Spinal cord (tissue), 9 donors: ENCODE measurements at regions not wholly inside any gene's neighbourhood (a gene's known extent, or its start where the extent isn't known, plus 50 kb on each side); places are given as distances from the start of the nearest gene placed in this dataset.

ENCODE experiments used
- DNase-seq, 6 donors: peaks; one replicate each; pipeline versions ENCODE4 v3.0.0 to v3.0.0-alpha.2; 2013 to 2015; ENCODE audit warnings: low spot score in 6 of 6, low read depth in 4 of 6
- H3K27ac ChIP-seq: one replicate; pipeline ENCODE4 v1.5.1; 2013; ENCODE audit warnings: low read depth, low read length, control low read depth
- H3K27me3 ChIP-seq: one replicate; pipeline ENCODE4 v1.6.1; 2013; ENCODE audit warnings: low read length; ENCODE audit not compliant: control insufficient read depth, insufficient read depth
- H3K36me3 ChIP-seq: one replicate; pipeline ENCODE4 v1.6.1; 2013; ENCODE audit warnings: low read length; ENCODE audit not compliant: control insufficient read depth, insufficient read depth
- H3K4me1 ChIP-seq: one replicate; pipeline ENCODE4 v1.6.1; 2013; ENCODE audit warnings: low read length; ENCODE audit not compliant: control insufficient read depth, insufficient read depth
- H3K4me3 ChIP-seq: one replicate; pipeline ENCODE4 v1.5.1; 2013; ENCODE audit warnings: low read depth, low read length, control low read depth
- H3K9me3 ChIP-seq: one replicate; pipeline ENCODE4 v1.6.1; 2013; ENCODE audit warnings: low read length; ENCODE audit not compliant: control insufficient read depth, insufficient read depth
- WGBS: methylation state at CpG from one replicate; pipeline ENCODE4 v1.1.5; 2013; ENCODE audit warnings: missing lambda C conversion rate; ENCODE audit not compliant: insufficient coverage; 5-methylcytosine and 5-hydroxymethylcytosine counted together
- donor health status: healthy.

DNA sequence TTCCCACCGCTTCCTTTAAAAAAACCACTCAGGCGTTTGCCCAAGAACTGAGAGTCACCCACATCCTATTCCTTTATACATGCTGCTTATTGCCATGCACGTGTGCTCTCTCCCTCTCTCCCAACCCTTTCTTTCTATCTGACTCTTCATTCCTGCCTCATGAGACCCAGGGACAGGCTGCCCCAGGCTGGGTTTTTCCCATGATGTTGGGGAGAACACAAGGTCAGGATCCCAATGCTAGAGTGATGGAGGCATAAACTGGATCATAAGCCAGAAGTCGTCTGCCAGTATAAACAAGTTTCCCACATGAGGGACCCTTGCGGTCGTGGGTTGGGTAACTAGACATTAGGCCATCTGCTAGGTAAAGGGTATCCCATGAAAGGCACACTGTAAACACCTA, 64.9 kb downstream of the CD2 start:
- 95% methylated on average over 3 of the region's 6 CpGs for WGBS
- Histone ChIP-seq H3K27me3 (no peaks in the 10 kb centered on the region), H3K4me1 (peaks cover 5% of the 10 kb centered on the region), H3K36me3 (no peaks in the 10 kb centered on the region), H3K4me3 (no peak overlapping the region), H3K27ac (no peak overlapping the region), H3K9me3 (no peaks in the 10 kb centered on the region)
- no peak for DNase-seq

DNA sequence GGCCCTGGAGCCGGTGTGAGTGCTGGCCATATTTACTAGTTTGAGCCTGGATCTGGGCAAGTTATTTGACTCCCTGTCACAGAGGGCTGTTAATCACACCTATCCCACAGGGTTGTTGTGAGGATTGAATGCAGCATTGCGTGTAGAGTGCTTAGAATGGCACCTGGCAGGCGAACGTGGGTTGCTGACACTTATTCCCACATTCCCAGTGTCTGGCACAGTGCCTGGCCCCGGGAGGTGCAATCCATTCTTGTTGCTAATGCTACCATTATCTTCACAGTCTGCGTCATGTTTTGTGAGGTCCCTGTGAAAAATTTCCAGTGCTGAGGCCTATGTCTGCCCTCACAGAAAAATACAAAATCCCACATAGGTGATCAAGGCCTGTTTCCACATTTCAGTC, 66.1 kb downstream of the CD2 start:
- no peaks in the 10 kb centered on the region for H3K9me3 ChIP-seq
- peaks cover 8% of the 10 kb centered on the region for H3K4me1 ChIP-seq
- DNase-seq: peak in 2 of 6 donors; percentile 55 to 73
- H3K36me3 ChIP-seq: no peaks in the 10 kb centered on the region
- H3K27ac ChIP-seq: no peak overlapping the region
- WGBS: 21% methylated on average over 4 of the region's 6 CpGs
- H3K27me3 ChIP-seq: no peaks in the 10 kb centered on the region
- no peak overlapping the region for H3K4me3 ChIP-seq

DNA sequence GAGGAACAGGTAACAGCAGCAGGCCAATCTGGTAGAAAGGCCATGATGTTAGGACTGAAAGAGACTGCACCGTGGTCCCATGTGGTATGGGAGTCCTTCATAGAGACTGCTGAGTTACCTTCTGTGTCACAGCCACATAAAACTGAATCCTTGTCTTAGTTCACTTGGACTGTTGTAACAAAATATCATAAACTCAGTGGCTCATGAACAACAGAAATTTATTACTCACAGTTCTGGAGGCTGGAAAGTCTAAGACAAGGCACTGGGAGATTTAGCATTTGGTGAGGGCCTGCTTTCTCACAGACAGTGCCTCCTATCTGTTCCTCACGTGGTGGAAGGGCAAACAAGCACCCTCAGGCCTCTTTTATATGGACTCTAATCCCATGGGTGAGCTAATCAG, 67.5 kb downstream of the CD2 start:
- no peaks in the 10 kb centered on the region for H3K27me3 ChIP-seq
- H3K36me3 ChIP-seq: no peaks in the 10 kb centered on the region
- WGBS: no CpG with 5 or more reads among the region's 2 CpGs
- no peak overlapping the region for H3K4me3 ChIP-seq
- no peak overlapping the region for H3K27ac ChIP-seq
- H3K9me3 ChIP-seq: no peaks in the 10 kb centered on the region
- DNase-seq: no peak
- peaks cover 18% of the 10 kb centered on the region for H3K4me1 ChIP-seq

DNA sequence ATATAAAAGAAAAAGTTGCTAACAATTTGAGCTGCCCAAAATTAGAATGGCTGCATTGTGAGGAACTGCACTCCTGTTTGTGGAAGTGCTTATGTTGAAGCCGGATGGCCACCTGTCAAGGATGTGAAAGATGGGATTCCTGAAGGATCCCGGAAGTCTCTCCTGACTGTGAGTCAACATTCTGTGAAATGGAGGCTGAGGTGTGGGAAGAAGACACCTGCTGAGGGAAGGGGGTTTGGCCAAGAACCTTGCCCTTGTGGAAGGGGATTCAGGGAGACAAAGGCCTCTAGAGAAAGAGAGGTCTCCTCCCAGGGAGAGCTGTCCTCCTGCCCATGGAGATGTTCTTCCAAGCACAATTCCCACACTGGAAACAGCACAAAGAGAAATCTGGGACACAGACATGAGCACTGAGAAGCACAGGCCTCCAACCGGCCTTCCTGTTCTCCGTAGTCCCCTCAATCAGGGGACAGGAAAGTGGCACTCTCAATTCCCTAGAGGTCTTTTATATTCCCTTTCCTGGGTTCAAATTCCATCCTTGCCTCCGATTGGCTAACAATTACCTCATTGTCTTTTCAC, 70.5 kb downstream of the CD2 start:
- Histone ChIP-seq H3K9me3 (no peaks in the 10 kb centered on the region), H3K27me3 (no peaks in the 10 kb centered on the region), H3K27ac (peak overlapping the region; percentile 37), H3K36me3 (no peaks in the 10 kb centered on the region), H3K4me3 (no peak overlapping the region), H3K4me1 (peaks cover 18% of the 10 kb centered on the region)
- WGBS: 57% methylated on average over 5 of the region's 5 CpGs
- DNase-seq: no peak

DNA sequence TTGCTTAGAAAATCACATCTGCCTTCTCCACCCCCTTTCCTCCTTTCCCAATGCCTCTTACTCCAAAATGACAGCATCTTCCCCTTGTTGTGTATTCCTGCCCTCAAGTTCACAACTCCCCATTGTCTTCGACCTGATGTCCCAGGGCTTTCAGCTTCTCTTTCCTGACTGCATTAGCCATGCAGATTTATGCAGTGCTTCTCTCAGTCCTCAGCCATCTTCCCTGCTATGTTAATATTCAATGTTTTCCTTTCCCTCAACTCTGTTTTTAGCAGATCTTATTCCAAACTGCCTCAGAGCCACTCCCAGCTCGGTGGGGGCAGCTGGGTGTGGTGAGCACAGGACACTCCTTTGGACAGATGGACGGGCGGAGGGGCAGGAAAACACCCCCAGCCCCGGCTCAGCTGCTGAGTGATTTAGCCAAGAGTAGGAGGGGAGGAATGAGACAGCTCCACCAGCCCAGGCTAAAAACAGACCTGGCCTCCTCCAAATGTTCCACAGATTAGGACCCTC, 71.0 kb downstream of the CD2 start:
- Histone ChIP-seq H3K36me3 (no peaks in the 10 kb centered on the region), H3K4me3 (no peak overlapping the region), H3K4me1 (peaks cover 15% of the 10 kb centered on the region), H3K9me3 (no peaks in the 10 kb centered on the region), H3K27me3 (no peaks in the 10 kb centered on the region), H3K27ac (peak overlapping the region; percentile 63)
- WGBS: 18% methylated on average over 4 of the region's 5 CpGs
- DNase-seq: peak in 2 of 6 donors; percentile 62 to 91

DNA sequence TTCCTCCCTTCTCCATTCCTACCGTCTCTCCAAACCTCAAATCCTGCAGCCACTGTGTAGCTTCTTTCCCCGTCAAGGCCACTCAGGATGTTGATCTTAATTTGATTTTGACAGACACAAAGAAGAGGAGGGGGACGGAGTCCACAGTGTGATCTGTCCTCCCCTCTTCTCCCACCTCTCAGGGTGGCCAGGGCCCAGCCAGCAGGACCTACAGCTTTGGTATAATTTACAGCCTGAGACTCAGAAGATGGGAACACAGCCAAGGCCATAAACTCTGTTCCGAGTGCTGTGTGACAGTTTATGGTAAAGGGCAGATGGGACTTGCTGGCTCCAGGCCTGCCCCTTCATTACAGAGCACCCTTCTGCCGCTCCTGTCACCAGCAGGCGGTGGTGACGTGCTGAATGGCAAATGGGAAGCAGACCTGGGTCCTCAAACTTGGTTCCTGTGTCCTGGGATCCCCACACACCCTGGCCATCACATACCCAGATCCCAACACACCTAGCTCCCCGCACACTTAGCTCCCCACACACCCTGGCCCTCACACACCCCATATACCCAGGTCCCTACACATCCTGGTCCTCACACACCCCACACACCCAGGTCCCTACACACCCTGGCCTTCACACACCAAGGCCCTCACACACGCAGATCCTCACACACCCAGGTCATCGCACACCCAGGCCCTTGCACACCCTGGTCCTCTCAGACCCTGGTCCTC, 71.6 kb downstream of the CD2 start:
- peak in 2 of 6 donors; percentile 79 to 92 for DNase-seq
- H3K27ac ChIP-seq: peak overlapping the region; percentile 63

DNA sequence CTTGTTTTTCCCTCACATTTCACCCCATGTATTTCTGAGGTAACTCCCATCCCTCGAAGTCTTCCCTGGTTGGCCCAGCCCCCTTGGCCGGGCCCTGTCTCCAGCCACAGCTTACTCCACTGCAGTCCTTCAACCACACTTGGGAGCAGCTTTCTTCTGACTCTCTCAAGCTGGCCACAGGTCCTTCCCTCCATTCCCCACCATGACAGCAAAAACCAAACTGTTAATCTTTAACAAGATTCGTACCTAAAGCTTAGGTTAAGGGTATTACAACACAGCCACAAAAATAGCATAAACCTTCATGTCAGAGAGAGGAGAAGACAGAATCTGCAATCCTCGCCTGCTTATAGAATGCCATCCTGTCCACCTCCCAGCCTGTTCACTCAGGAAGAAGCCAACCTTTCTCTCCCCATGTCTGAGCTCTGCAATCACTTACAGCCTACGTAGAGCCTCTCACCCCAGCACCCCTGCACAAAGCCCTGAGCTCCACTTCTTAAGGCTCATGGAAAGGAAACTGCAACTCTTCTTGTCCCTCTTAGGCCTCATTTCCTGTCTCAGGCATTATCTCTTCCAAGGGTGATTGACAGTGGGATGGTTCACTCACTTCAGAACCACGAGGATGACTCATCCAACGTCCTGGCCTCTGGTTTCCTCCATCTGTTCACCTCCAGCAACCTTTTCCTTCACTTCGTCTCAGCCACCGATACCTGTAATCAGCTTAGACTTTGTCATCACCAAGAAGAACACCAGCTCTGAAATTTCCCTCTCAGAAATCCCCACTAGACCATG, 72.8 kb downstream of the CD2 start:
- H3K36me3 ChIP-seq: no peaks in the 10 kb centered on the region
- H3K4me3 ChIP-seq: no peak overlapping the region
- H3K9me3 ChIP-seq: no peaks in the 10 kb centered on the region
- no peak overlapping the region for H3K27ac ChIP-seq
- DNase-seq: no peak
- WGBS: 67% methylated on average over 6 of the region's 9 CpGs
- H3K4me1 ChIP-seq: peaks cover 13% of the 10 kb centered on the region
- H3K27me3 ChIP-seq: no peaks in the 10 kb centered on the region

More for the DNA sequence above, 71.6 kb downstream of the CD2 start:
- no peak overlapping the region for H3K4me3 ChIP-seq
- no peaks in the 10 kb centered on the region for H3K27me3 ChIP-seq
- peaks cover 13% of the 10 kb centered on the region for H3K4me1 ChIP-seq
- no peaks in the 10 kb centered on the region for H3K9me3 ChIP-seq
- H3K36me3 ChIP-seq: no peaks in the 10 kb centered on the region
- WGBS: 67% methylated on average over 9 of the region's 10 CpGs

DNA sequence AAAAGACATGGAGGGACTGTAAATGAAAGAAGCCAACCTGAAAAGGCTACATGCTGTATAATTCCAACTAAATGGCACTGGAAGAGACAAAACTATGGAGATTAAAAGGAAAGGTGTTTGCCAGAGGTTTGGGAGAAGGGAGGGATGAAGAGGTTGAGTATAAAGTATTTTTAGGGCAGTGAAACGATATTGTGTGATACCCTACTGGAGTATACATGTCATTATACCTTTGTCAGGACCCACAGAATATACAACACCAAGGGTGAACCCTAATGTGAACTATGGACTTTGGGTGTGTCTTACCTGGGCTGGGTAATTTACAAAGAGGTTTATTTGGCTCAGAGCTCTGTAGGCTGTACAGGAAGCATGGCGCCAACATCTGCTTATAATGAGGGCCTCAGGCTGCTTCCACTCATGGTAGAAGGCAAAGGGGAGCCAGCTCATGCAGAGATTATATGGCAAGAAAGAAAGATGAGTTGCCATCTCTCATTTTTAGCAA, 73.4 kb downstream of the CD2 start:
- no peak overlapping the region for H3K27ac ChIP-seq
- DNase-seq: no peak
- peaks cover 13% of the 10 kb centered on the region for H3K4me1 ChIP-seq
- WGBS: 100% methylated on average over 1 of the region's 2 CpGs
- H3K4me3 ChIP-seq: no peak overlapping the region
- H3K27me3 ChIP-seq: no peaks in the 10 kb centered on the region
- no peaks in the 10 kb centered on the region for H3K36me3 ChIP-seq
- no peaks in the 10 kb centered on the region for H3K9me3 ChIP-seq

DNA sequence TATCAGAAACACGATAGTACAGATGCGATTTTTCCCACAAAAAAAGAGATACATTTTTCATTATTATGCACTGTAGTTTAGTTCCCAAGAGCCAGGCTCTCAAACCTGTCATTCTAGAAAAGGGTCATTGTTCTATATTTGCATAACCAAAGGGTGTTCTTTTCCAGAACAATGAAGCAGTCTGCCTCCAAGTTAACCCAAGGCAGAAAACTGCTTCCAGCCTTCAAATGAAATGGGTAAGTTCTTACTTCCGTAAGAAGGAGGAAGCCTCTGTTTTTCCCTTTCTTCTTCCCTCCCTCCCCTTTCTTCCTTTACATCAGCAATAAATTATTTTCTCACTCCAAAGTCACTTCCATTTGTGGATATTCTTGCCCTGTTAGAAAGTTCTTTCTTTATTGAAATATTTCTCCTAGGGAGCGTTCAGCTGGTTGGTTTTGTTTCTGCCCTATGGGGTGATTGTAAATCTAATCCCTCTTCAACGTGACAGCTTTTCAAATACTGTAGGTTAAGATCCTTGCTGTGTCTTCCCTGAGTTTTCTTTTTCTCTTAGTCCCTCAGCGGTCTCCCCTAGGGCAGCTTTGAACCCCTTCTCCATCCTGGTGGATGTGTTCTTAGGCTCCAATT, 77.3 kb upstream of the PTGFRN start:
- Histone ChIP-seq H3K9me3 (no peaks in the 10 kb centered on the region), H3K36me3 (no peaks in the 10 kb centered on the region), H3K4me1 (peaks cover 2% of the 10 kb centered on the region), H3K4me3 (no peak overlapping the region), H3K27me3 (no peaks in the 10 kb centered on the region), H3K27ac (no peak overlapping the region)
- DNase-seq: no peak
- WGBS: 60% methylated on average over 1 of the region's 6 CpGs
